OCI-LY7 (cell line): ENCODE measurements at regions not wholly inside any gene's neighbourhood (a gene's known extent, or its start where the extent isn't known, plus 50 kb on each side); places are given as distances from the start of the nearest gene placed in this dataset.

ENCODE experiments used
- CTCF ChIP-seq: fragments of 200-600 bp; sonication (generic); conservative IDR thresholded peaks from 2 replicates; pipeline ENCODE4 v1.5.1; 2014; ENCODE audit warnings: mild to moderate bottlenecking, antibody characterized with exemption, low read length, moderate library complexity, mixed read lengths
- EZH2phosphoT487 ChIP-seq: fragments of 200-600 bp; sonication (generic); IDR thresholded peaks from 2 replicates; pipeline ENCODE4 v1.6.1; 2018; ENCODE audit warnings: low read depth, borderline replicate concordance, mild to moderate bottlenecking, mixed run types, antibody characterized with exemption, low read length, moderate library complexity, mixed read lengths

- TF ChIP-seq CTCF = no peak
- no peak for TF ChIP-seq EZH2phosphoT487
Measured at GRCh38 chr10:31603235-31604087, 284.4 kb downstream of the ZEB1 start.
